IMR-90 (cell line): ENCODE measurements at regions not wholly inside any gene's neighbourhood (a gene's known extent, or its start where the extent isn't known, plus 50 kb on each side); places are given as distances from the start of the nearest gene placed in this dataset.
A peak's percentile ranks its signal among the peaks of the same experiment; 100 is the strongest.

Experiments used
- ATAC-seq: fragments of 200-7000 bp; cut with Tn5 transposase; 2 replicates; pipeline ENCODE4 v1.9.1; 2020; ENCODE audit warnings: low read depth, mild to moderate bottlenecking, moderate library complexity
- BruUV-seq: library from RNA; stranded (reverse); fragments of 400-500 nt; replicated peaks from 2 replicates; lab custom pipeline; 2021; lab: Mats Ljungman, UMichigan
- CTCF ChIA-PET: fragments of 300-600 bp; formaldehyde crosslinking; extraction: SDS; loops from one replicate; lab custom pipeline; 2021; ENCODE audit warnings: antibody characterized with exemption; lab: Yijun Ruan, JAX
- POLR2A ChIA-PET: fragments of 300-600 bp; sonication (Branson Sonifier 250); formaldehyde crosslinking; loops from one replicate; lab custom pipeline; 2022; ENCODE audit warnings: antibody characterized with exemption; ENCODE audit not compliant: unreplicated experiment; lab: Charles Lee
- DNase-seq: peaks from one replicate; pipeline ENCODE4 v3.0.0; 2013
- H2AFZ ChIP-seq: replicated peaks from 2 replicates; pipeline ENCODE3; 2013; ENCODE audit warnings: low read length, mild to moderate bottlenecking; ENCODE audit not compliant: poor library complexity
- H2AK5ac ChIP-seq: 2 replicates; pipeline ENCODE4 v1.6.1; 2013; ENCODE audit warnings: low read depth, low read length, inconsistent platforms
- H2AK9ac ChIP-seq: replicated peaks from 2 replicates; pipeline ENCODE3; 2013; ENCODE audit warnings: mild to moderate bottlenecking, low read depth, low read length, moderate library complexity; ENCODE audit not compliant: poor library complexity
- H2BK120ac ChIP-seq: 2 replicates; pipeline ENCODE4 v1.6.1; 2013; ENCODE audit warnings: low read depth, low read length, inconsistent platforms
- H2BK15ac ChIP-seq: 3 replicates; pipeline ENCODE4 v1.6.1; 2013; ENCODE audit warnings: low read depth, low read length, inconsistent platforms
- H2BK20ac ChIP-seq: 2 replicates; pipeline ENCODE4 v1.6.1; 2013; ENCODE audit warnings: low read depth, mild to moderate bottlenecking, inconsistent platforms, low read length, moderate library complexity
- H2BK5ac ChIP-seq: 2 replicates; pipeline ENCODE4 v1.6.1; 2013; ENCODE audit warnings: mild to moderate bottlenecking, low read depth, low read length, inconsistent platforms; ENCODE audit not compliant: poor library complexity, severe bottlenecking
- H3K14ac ChIP-seq: replicated peaks from 2 replicates; pipeline ENCODE4 v1.6.1; 2013; ENCODE audit warnings: low read depth, low read length, inconsistent platforms
- H3K18ac ChIP-seq: 2 replicates; pipeline ENCODE4 v1.6.1; 2013; ENCODE audit warnings: low read depth, low read length, control low read depth
- H3K23ac ChIP-seq: 2 replicates; pipeline ENCODE4 v1.6.1; 2013; ENCODE audit warnings: low read depth, low read length, inconsistent platforms
- H3K27ac ChIP-seq: 2 replicates; pipeline ENCODE4 v1.5.1; 2013; ENCODE audit warnings: mild to moderate bottlenecking, control low read depth, low read length; ENCODE audit not compliant: insufficient read depth
- H3K27me3 ChIP-seq: 2 replicates; pipeline ENCODE4 v1.6.1; 2013; ENCODE audit warnings: low read length; ENCODE audit not compliant: control insufficient read depth, insufficient read depth
- H3K36me3 ChIP-seq: 2 replicates; pipeline ENCODE4 v1.6.1; 2013; ENCODE audit warnings: low read length, mixed read lengths; ENCODE audit not compliant: control insufficient read depth, insufficient read depth
- H3K4ac ChIP-seq: 2 replicates; pipeline ENCODE4 v1.6.1; 2013; ENCODE audit warnings: low read depth, low read length, inconsistent platforms
- H3K4me1 ChIP-seq: 2 replicates; pipeline ENCODE4 v1.6.1; 2013; ENCODE audit warnings: low read length, mixed read lengths; ENCODE audit not compliant: control insufficient read depth, insufficient read depth
- H3K4me2 ChIP-seq: 2 replicates; pipeline ENCODE4 v1.6.1; 2013; ENCODE audit warnings: low read depth, mild to moderate bottlenecking, control low read depth, low read length, moderate library complexity
- H3K4me3 ChIP-seq: 2 replicates; pipeline ENCODE4 v1.5.1; 2013; ENCODE audit warnings: low read depth, mild to moderate bottlenecking, control low read depth, low read length, moderate library complexity; ENCODE audit not compliant: insufficient read depth
- H3K56ac ChIP-seq: 2 replicates; pipeline ENCODE4 v1.6.1; 2013; ENCODE audit warnings: low read length, inconsistent platforms; ENCODE audit not compliant: insufficient read depth; ENCODE audit errors: extremely low read depth
- H3K79me1 ChIP-seq, 2 experiments: 2 replicates each; pipeline ENCODE4 v1.6.1; 2013; ENCODE audit warnings: low read length in 2 of 2, inconsistent platforms in 1 of 2, low read depth in 1 of 2
- H3K9ac ChIP-seq: 2 replicates; pipeline ENCODE4 v1.6.1; 2013; ENCODE audit warnings: low read depth, low read length, control low read depth
- H3K9me1 ChIP-seq: 2 replicates; pipeline ENCODE4 v1.6.1; 2013; ENCODE audit warnings: low read length, inconsistent platforms; ENCODE audit not compliant: insufficient read depth
- H3K9me3 ChIP-seq: 2 replicates; pipeline ENCODE4 v1.6.1; 2013; ENCODE audit warnings: low read length; ENCODE audit not compliant: control insufficient read depth, insufficient read depth
- H4K20me1 ChIP-seq: 2 replicates; pipeline ENCODE4 v1.6.1; 2013; ENCODE audit warnings: low read length, inconsistent platforms; ENCODE audit not compliant: insufficient read depth
- H4K5ac ChIP-seq: 2 replicates; pipeline ENCODE4 v1.6.1; 2013; ENCODE audit warnings: mild to moderate bottlenecking, low read depth, low read length, control low read depth
- H4K8ac ChIP-seq, 2 experiments: 2 replicates each; pipeline ENCODE4 v1.6.1; 2013; ENCODE audit warnings: low read depth in 2 of 2, low read length in 2 of 2, control low read depth in 1 of 2, inconsistent platforms in 1 of 2
- H4K91ac ChIP-seq: 2 replicates; pipeline ENCODE4 v1.6.1; 2013; ENCODE audit warnings: low read depth, low read length, inconsistent platforms; ENCODE audit not compliant: insufficient read depth
- WGBS, 2 experiments: methylation state at CpG; one replicate each; pipeline versions ENCODE4 v1.1.5 to v1.1.7; 2013; ENCODE audit warnings: missing lambda C conversion rate in 2 of 2; ENCODE audit not compliant: insufficient read length in 1 of 2; ENCODE audit errors: extremely low coverage in 2 of 2; 5-methylcytosine and 5-hydroxymethylcytosine counted together
- dilution Hi-C: fragments of 300-500 bp; cut with HindIII; formaldehyde crosslinking; loops from one replicate; pipeline ENCODE4 v1.14.3; 2018; ENCODE audit warnings: low sequenced_read_pairs; ENCODE audit not compliant: unreplicated experiment
- in situ Hi-C: fragments of 300-500 bp; cut with MboI; formaldehyde crosslinking; loops from 3 replicates; pipeline ENCODE4 v1.14.3; 2019; ENCODE audit warnings: low sequenced_read_pairs, inconsistent platforms, mixed read lengths
- intact Hi-C: fragments of 100-400 bp; cut with micrococcal nuclease; formaldehyde crosslinking; loops from 2 replicates; pipeline ENCODE4 v1.10.0; 2022
- TF ChIP-seq, protein P1 (sequence below): fragments of 150-350 bp; IDR thresholded peaks from 2 replicates; pipeline ENCODE4 v1.6.1; 2017; ENCODE audit warnings: mild to moderate bottlenecking, antibody characterized with exemption, low read length, low read depth

GRCh38 chr12:94062796-94063635 is 85.4 kb upstream of the PLXNC1 start:
- Histone ChIP-seq H3K9ac (no peak overlapping the region), H3K18ac (no peak overlapping the region), H3K23ac (no peak overlapping the region), H2AK9ac (no peak overlapping the region), H2AFZ (no peak overlapping the region), H2BK15ac (no peak overlapping the region), H3K79me1 (no peaks in the 10 kb centered on the region), H3K4ac (no peak overlapping the region), H3K4me3 (no peak overlapping the region), H3K14ac (0 out of 2 replicates have a peak overlapping the region, but pooled peaks have one; percentile 21), H4K5ac (no peak overlapping the region), H3K4me1 (peaks cover 4% of the 10 kb centered on the region; the same call in 1 of the 2 replicates), H3K9me3 (no peaks in the 10 kb centered on the region), H3K9me1 (no peaks in the 10 kb centered on the region; the same call in 1 of the 2 replicates), H2BK120ac (no peak overlapping the region), H2AK5ac (no peak overlapping the region), H2BK5ac (no peak overlapping the region), H4K20me1 (no peaks in the 10 kb centered on the region), H4K91ac (no peak overlapping the region), H4K8ac (no peak overlapping the region), H3K36me3 (no peaks in the 10 kb centered on the region), H3K27me3 (no peaks in the 10 kb centered on the region), H3K27ac (no peak overlapping the region), H3K56ac (no peak overlapping the region), H3K4me2 (no peak overlapping the region), H2BK20ac (no peak overlapping the region)
- TF ChIP-seq, protein P1, sequence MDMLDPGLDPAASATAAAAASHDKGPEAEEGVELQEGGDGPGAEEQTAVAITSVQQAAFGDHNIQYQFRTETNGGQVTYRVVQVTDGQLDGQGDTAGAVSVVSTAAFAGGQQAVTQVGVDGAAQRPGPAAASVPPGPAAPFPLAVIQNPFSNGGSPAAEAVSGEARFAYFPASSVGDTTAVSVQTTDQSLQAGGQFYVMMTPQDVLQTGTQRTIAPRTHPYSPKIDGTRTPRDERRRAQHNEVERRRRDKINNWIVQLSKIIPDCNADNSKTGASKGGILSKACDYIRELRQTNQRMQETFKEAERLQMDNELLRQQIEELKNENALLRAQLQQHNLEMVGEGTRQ: no peak
- BruUV-seq: no TSS peak
- WGBS, 2 experiments: 0% methylated on average over 1 of the region's 4 CpGs; no CpG with 5 or more reads in 1 of the 2 experiments
- ATAC-seq (no peak), DNase-seq (no peak)
- POLR2A ChIA-PET: no interaction called here
- intact Hi-C loops: no loop called here
- in situ Hi-C loops: no loop called here
- CTCF ChIA-PET: no interaction called here
- dilution Hi-C loops: no loop called here
